HG03442 (cell line): ENCODE measurements at regions not wholly inside any gene's neighbourhood (a gene's known extent, or its start where the extent isn't known, plus 50 kb on each side); places are given as distances from the start of the nearest gene placed in this dataset.
"Not testable (repeated sequence)": the region's sequence is repeated elsewhere in the genome, so short reads cannot be mapped to it uniquely, and the experiment has no call there.

Source experiments
- ATAC-seq: cut with Tn5 transposase; IDR thresholded peaks from one replicate; pipeline ENCODE4 v1.9.1; 2021; ENCODE audit warnings: mild to moderate bottlenecking, moderate library complexity; ENCODE audit not compliant: unreplicated experiment

DNA sequence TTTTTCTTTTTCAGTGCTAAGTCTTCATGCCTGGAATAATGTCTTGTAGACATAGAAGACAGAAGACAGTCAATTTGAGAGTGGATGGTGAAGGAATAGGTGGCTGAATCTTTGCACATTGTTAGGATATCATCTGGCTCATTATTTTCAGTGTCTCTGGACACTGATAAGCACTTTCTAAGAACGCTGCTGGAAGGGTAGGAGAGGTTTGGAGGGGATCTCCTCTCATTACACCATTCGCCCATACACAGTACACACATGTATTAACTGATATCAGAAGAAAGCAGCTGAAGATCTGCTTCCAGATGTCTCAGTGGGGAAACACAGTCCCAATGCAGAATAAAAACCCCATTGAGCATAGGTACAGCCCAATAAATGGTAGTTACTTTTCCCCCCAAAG is 461.1 kb upstream of the DCN start:
- ATAC-seq, result no peak

DNA sequence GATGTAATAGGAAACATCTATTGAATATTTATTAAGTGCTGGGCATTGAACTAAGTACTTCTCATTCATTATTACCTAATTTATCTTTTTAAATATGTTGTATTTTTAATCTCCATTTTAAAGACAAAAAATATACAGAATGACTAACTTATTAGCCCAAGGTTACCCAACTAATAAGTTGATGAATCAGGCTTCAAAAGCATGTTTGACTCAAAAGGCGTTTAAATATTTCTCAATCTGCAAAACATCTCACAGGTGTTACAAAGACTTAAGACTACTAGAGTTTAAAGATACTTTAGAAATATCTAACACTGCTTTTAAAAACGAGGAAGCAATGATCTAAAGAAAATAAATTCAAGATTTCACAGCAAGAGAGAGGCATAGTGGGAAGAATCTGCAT is 457.4 kb upstream of the DCN start:
- ATAC-seq, result no peak

DNA sequence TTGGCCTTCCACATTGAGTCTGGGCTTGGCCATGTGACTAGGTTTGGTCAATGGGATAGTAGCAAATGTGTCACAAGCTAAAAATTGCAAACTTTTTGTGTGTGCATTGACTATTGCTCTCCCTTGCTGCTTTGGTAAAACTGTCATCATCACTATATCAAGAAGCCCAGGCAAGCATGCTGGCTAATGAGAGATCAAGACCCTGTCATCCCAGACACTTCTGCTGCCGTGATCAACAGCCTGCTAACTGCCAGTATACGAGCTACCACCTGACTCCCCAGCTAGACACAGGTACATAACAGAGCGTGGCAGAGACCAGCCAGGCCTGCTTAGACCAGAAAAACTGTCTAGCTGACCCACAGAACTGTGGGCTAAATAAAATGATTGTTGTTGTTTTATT is 456.7 kb upstream of the DCN start:
- ATAC-seq, result no peak

DNA sequence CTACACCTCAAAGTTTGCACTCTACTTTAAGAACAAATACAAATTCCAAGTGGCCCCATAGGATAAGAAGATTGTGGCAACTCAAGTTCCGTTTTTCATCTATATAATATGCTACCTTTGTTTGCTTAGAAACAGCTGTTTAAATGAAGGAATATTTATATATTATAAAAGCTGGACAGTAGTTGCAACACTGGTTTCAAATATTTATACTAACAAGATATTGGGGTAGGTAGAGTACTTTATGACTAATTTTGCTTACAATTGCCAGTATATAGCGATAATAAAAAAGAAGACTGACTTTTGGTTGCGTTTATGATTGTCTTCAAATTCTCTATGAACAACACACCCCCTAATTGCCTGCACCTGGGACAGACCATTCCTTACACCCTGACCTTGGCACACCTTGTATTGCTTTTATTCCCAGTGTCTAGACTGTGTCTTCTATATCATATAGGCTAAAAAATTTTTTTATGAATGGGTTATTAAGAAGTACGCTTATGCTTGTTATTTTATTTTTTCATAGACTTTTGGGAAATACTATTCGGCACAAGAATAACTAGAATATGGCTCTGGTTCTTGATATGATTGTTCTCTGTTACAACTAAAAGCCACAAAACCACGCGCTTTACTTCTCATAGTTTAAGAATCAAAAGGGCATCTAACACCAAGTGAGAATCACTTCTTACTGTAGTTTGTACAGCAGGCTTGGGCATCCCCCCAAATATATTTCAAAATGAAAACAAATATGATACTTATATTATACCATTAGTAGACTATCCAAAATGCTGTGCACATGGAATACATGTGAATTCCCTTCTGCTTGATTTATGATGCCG is 455.4 kb upstream of the DCN start:
- no peak for ATAC-seq

DNA sequence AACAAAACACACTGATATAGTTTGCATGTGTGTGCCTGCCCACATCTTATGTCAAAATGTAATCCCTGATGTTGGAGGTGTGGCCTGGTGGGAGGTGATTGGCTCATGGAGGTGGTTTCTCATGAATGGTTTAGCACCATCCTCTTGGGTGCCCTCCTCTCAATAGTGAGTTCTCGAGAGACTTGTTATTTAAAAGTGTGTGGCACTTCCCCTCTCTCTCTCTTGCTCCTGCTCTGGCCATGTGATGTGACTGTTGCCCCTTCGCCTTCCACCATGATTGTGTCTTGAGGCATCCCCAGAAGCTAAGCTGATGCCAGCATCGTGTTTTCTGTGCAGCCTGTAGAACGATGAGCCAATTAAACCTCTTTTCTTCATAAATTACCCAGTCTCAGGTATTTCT is 454.1 kb upstream of the DCN start:
- no peak for ATAC-seq

DNA sequence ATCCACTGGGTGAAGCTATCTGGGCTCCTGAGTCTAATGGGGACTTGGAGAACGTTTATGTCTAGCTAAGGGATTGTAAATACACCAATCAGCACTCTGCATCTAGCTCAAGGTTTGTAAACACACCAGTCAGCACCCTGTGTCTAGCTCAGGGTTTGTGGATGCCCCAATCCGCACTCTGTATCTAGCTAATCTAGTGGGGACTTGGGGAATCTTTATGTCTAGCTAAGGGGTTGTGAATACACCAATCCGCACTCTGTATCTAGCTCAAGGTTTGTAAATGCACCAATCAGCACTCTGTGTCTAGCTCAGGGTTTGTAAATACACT is 451.7 kb upstream of the DCN start:
- ATAC-seq, result not testable (repeated sequence)

DNA sequence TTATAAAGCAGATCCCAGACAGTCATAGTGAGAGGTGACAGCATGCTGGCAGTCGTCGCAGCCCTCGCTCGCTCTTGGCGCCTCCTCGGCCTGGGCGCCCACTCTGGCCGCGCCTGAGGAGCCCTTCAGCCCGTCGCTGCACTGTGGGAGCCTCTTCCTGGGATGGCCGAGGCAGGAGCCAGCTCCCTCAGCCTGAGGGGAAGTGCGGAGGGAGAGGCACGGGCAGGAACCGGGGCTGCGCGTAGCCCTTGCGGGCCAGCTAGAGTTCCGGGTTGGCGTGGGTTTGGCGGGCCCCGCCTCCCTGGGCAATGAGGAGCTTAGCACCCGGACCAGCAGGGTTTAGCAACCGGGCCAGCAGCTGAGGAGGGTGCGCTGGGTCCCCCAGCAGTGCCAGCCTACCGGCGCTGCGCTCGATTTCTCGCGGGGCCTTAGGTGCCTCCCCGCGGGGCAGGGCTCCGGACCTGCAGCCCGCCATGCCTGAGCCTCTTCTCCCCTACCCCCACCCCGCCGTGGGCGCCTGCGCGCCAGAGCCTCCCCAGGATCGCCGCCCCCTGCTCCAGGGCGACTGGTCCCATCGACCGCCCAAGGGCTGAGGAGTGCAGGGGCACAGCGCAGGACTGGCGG is 451.2 kb upstream of the DCN start:
- no peak for ATAC-seq

DNA sequence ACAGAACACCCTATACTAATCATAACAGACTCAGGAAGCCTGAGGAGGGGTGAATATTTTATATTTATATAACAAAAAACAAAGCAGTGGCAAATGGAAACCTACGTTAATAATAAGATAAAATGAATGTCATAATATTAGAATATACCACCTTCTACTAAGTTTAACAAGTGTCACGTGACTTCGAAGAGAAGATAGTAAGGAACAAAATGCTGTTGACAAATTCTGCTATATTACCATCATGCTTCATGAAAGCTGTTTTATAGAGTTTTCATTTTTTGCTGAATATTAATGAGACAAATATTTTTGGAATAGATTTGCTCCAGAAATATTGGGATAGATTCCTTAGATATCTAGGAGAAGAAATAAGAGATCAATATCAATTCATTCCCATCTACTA is 450.6 kb upstream of the DCN start:
- ATAC-seq, result no peak

DNA sequence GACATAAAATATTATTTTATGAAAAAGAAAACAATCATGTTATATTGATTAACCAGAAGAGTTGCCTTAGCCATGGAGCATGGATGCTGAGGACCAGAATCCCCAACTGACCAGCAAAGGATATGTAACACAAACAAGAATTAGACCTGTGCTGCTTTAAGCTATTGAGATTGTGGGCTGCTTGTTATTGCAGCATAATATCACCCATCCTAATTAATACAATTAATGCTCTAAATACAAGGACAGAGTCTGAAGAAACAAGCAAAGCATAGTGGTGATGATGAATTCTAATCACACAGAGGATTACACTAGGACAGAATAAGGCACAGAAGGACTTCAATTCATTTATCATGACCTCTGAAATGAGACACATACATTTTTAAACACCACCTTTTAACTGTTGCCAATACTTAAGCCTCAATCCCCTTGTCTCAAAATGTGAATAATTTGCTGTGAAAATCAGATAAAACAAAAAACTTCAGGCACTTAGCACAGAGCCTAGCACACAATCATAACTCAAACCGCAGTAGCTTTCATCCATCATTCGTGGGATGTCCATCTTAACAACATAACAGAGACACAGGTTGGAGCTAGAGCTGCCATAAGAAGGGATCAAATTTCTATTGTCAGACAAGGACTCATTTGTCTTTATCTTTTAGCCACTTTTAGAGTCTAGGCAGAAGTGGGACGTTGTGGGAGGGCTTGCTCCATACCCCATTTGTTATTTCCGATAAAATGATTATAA is 449.6 kb upstream of the DCN start:
- no peak for ATAC-seq

DNA sequence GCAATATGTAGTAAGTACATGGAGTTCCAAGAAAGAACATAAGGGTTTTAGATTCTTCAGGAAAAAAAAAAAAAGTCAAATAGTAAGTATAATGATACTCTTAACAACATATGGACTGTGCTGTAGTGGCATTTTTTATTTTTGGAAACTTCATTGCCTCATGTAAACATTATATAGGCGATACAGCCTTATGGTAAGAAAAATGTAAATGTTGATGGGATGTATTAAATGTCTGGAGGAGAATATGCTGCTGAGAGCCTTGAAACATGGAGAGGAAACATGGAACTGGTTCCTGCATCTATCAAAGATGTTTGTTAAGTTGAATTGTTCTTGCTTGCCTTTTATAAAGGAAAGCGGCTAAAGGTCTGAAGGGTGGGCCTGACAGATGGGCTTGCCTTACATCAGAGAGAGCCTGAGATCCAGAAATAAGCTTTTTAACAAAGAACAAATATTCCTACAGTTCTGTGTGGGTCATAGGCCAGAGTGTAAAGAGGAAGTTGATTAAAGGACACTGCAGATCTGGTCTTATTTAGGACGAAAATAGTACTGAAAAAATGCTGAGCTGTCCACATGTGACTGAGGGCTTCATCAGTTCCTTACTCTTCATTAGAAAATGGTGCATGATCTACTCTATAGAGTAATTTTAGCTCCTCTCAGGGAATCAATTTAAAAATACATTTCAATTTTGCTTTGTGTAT is 448.1 kb upstream of the DCN start:
- no peak for ATAC-seq

DNA sequence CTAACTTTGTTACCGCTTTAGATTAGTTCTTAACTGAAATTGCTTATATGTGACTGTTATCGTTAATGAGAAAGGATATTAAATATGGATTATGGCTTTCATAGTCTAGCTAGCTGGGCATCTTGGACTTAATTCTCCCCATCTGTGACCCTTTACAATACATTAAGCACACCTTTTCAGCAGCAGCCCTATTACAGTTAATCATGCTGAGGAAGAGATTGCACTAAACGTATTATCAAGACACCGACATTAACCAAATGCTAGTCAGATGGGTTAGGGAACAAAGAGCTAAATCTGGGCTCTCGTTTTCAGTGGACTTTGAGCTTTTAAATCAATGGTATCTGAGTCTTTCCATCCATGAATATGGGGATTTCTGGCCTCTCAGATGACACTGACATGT is 447.5 kb upstream of the DCN start:
- no peak for ATAC-seq

DNA sequence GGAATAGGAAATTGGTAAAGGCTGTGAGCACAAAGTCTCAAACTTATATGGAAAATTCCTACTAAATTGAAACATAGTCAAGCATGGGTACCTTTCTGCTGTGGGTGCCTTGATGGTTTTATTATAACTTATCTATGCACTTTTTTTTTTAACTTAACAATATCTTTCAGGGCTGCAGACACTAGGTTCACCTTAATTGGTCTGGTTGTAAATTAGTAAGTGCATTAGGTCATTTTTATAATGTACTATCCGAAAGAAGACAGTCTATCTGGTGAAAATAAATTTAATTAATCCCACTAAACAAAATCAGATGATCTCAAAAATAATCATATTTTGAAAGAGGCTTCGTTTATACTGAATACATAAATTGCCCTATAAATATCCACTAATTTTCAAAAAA is 446.8 kb upstream of the DCN start:
- no peak for ATAC-seq

DNA sequence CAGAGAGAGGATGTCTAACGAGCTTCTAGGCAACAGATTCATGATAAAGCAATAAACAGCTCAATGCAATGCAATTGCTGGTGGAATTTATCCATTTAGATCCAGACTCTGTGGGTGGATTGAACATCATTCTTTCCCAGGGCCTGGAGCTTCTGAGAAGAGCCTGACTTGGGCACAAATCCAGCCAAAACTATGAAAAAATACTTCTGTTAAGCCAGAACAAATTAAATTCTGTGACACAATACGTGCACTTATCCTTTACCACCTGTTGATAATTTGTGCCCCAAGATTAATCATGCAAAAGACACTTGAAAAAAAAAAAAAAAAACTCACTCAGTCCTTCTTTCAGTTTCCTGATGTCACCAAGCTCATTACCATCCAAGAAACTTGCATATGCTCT is 446.0 kb upstream of the DCN start:
- ATAC-seq, result no peak

DNA sequence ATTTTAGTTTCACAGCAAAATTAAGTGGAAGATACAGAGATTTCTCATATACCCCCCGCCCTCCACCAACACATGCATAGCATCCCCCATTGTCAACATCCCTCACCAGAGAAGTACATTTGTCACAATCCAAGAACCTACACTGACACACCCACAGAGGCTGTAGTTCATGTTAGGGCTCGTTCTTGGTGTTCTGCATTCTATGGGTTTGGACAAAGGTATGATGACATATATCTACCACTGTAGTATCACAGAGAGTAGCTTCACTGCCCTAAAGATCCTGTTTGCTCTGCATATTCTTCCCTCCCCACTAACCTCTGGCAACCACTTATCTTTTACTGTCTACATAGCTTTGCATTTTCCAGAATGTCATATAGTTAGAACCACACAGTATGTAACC is 444.6 kb upstream of the DCN start:
- ATAC-seq, result no peak

DNA sequence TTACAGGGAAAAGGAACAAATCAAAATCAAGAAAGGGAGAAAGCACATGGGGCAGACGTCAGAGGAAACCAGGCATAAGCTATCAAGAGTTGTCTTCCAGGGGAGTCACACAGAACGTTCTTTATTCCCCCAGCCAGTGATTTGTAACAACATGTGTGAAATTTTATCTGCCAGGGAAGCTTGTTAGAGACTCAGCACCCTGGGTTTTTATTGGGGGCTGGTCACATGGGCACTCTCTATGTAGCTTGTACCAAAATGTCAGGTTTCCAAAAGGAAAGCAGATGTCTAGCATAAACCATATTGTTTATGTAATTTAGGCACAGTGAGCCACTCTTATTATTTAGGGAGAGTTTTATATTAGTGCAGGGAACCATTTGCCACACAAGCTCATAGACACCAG is 440.4 kb upstream of the DCN start:
- no peak for ATAC-seq

DNA sequence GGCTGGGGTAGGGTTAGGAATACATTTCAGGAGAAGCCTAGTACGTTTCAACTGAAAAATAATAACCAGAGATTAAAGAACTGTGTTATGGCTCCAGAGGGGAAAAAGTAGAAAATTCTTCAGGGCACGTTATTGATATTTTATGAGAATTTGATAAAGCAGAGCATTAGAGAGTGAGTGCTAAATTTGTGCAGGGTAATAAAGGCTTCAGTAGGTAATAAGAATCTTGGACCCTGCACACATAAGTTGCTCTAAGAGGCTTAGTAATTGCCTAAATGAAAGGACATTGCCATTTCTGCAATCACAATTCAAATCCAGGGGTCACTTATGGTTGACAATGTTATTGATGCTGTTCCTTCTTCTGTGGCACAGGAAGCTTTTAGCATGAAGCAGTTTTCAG is 439.4 kb upstream of the DCN start:
- ATAC-seq, result no peak

DNA sequence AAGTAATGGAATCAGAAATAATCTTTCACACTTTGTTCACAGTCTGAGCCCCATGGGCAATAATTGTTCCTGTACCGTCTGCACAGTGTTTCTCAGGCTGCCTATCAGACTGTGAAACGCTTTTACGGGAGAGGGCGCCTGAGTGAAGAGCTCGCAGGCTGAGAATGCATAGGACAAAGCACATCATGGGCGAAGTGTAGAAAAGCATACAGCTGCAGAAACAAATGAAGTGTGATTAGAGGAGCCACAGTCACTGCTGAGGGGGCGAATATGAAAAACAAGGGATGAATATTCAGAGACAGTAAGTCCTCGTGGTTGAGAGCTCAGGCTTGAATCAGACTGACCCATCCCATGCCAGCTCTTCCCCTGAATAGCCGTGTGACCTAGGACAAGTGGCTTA is 438.4 kb upstream of the DCN start:
- no peak for ATAC-seq

DNA sequence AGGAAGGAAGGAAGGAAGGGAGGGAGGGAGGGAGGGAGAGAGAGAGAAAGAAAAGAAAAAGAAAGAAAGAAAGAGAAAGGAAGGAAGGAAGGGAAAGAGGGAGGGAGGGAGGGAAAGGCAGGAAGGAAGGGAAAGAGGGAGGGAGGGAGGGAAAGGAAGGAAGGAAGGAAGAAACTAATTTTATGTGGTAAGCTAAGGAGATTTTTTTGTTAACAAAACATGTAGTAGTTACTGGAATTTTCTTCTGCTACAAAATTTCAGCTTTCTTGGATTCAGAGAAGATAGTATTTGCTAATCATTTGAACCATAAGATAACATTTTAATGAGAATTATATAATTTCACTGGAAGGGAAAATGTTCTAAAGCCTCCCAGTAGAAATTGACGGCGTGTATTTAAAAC is 437.8 kb upstream of the DCN start:
- no peak for ATAC-seq

DNA sequence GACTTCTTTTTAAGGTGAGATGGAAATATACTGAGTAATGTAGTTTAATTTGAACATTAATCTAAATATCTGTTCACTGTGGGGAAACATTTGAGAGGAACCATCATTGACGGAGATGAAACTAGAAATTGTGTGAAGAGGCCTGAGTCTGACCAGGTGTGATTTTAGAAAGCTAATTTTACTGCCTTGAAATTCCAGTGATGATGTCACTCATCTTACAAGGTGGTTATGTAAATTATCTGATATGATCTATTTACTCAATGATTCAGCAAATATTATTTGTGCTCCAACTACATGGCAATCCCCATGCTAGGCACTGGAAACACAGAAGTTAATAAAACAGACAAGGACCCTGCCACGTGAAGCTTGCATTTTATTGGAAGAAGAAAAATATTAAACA is 435.7 kb upstream of the DCN start:
- peak; percentile 48 for ATAC-seq

DNA sequence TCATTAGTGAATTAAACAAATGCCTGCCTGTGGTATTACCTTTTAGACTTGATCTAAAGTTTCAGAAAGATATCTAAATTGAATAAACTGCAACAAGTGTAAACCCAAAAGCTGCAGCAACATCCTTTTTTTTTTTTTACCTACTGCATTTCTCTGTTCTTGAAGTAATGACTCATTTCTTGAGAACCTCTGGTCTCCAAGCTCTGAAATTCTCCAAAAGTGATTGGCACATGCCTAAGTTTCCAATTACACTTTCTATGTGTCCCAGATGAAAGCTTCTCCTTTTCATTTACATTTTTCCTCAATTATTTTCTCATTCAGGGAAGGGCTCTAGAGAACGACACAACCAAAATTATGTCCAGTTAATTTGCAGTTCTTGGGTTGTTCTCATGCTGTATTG is 435.2 kb upstream of the DCN start:
- peak; percentile 43 for ATAC-seq

DNA sequence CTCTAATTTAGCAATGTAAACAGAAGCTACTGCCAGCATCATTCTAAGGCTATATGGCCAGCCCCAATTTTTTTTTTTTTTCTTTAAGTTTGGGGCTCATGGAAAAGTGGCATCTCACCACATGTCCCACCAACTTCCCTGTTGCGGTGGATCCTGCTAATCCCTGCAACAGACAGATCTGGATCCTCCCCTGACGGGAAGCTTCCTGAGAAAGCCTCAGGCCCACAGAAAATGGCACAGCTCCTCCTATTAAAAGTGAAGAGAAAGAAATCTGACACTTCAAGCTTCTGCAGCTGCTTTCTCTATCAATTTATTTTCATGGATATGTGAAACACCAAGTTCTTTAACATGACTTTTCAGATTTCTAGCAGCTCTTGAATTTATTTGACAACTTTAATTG is 433.8 kb upstream of the DCN start:
- no peak for ATAC-seq
